CD4-positive, alpha-beta T cell (primary cell): ENCODE measurements at regions not wholly inside any gene's neighbourhood (a gene's known extent, or its start where the extent isn't known, plus 50 kb on each side); places are given as distances from the start of the nearest gene placed in this dataset.
"Not testable (repeated sequence)": the region's sequence is repeated elsewhere in the genome, so short reads cannot be mapped to it uniquely, and the experiment has no call there.

ENCODE experiments used
- ATAC-seq: fragments of 200-7000 bp; cut with Tn5 transposase; one replicate; pipeline ENCODE4 v1.10.0; 2022; ENCODE audit warnings: mild to moderate bottlenecking; ENCODE audit not compliant: poor library complexity
- CTCF ChIA-PET: fragments of 350-600 bp; sonication (Branson Sonifier 250); formaldehyde crosslinking; loops from one replicate; lab custom pipeline; 2021; ENCODE audit warnings: antibody characterized with exemption, inconsistent platforms; lab: Charles Lee
- POLR2A ChIA-PET: fragments of 350-600 bp; sonication (Branson Sonifier 250); formaldehyde crosslinking; loops from one replicate; lab custom pipeline; 2021; ENCODE audit warnings: antibody characterized with exemption, inconsistent platforms; lab: Charles Lee
- DNase-seq, 14 experiments: peaks; one replicate each; pipeline ENCODE4 v3.0.0-alpha.2; 2013 to 2020; ENCODE audit warnings: mixed read lengths in 2 of 14
- H3K27ac ChIP-seq, 2 donors: one replicate each; pipeline versions ENCODE4 v1.5.1 to v1.7.0; 2013; ENCODE audit warnings: low read length in 2 of 2, low read depth in 1 of 2, mild to moderate bottlenecking in 1 of 2
- H3K27me3 ChIP-seq, 2 experiments: 1 replicate in 1 of 2; 2 replicates in 1 of 2; pipeline versions ENCODE4 v1.6.1 to v1.7.0; 2013; ENCODE audit warnings: low read length in 2 of 2, control low read depth in 1 of 2, mild to moderate bottlenecking in 1 of 2, moderate library complexity in 1 of 2; ENCODE audit not compliant: insufficient read depth in 2 of 2, control insufficient read depth in 1 of 2
- H3K36me3 ChIP-seq: one replicate; pipeline ENCODE4 v1.6.1; 2013; ENCODE audit warnings: low read length, control low read depth; ENCODE audit not compliant: insufficient read depth
- H3K4me1 ChIP-seq: one replicate; pipeline ENCODE4 v1.6.1; 2013; ENCODE audit warnings: low read length, control low read depth; ENCODE audit not compliant: insufficient read depth
- H3K4me3 ChIP-seq: one replicate; pipeline ENCODE4 v1.5.1; 2013; ENCODE audit warnings: mild to moderate bottlenecking, low read length, moderate library complexity
- H3K9me3 ChIP-seq, 2 experiments: 1 replicate in 1 of 2; 2 replicates in 1 of 2; pipeline versions ENCODE4 v1.6.1 to v1.7.0; 2013; ENCODE audit warnings: low read length in 2 of 2, mild to moderate bottlenecking in 2 of 2, control low read depth in 1 of 2, moderate library complexity in 1 of 2; ENCODE audit not compliant: control insufficient read depth in 1 of 2, insufficient read depth in 1 of 2
- H3K27ac Mint-ChIP-seq: one replicate; pipeline ENCODE4 v1.8.0; 2020; ENCODE audit warnings: mixed read lengths
- H3K27me3 Mint-ChIP-seq: one replicate; pipeline ENCODE4 v1.8.0; 2021; ENCODE audit warnings: mixed read lengths
- H3K36me3 Mint-ChIP-seq: one replicate; pipeline ENCODE4 v1.8.0; 2021; ENCODE audit warnings: low read depth, mixed read lengths
- H3K4me1 Mint-ChIP-seq: one replicate; pipeline ENCODE4 v1.8.0; 2021; ENCODE audit warnings: low read depth, mixed read lengths
- H3K4me3 Mint-ChIP-seq: one replicate; pipeline ENCODE4 v1.8.0; 2020; ENCODE audit warnings: mild to moderate bottlenecking, mixed read lengths
- H3K9me3 Mint-ChIP-seq: one replicate; pipeline ENCODE4 v1.8.0; 2020; ENCODE audit warnings: mixed read lengths
- intact Hi-C, 2 experiments: fragments of 100-400 bp; cut with DNase I in 1 of 2; cut with micrococcal nuclease in 1 of 2; formaldehyde crosslinking; loops; one replicate each; pipeline versions ENCODE4 v1.15.1 to v1.9.0; 2023 to 2025; cut with DNase I, micrococcal nuclease
- TF ChIP-seq, protein P1 (sequence below): fragments of 200-600 bp; IDR thresholded peaks from one replicate; pipeline ENCODE4 v1.8.0; 2022; ENCODE audit warnings: antibody characterized with exemption, mild to moderate bottlenecking

DNA sequence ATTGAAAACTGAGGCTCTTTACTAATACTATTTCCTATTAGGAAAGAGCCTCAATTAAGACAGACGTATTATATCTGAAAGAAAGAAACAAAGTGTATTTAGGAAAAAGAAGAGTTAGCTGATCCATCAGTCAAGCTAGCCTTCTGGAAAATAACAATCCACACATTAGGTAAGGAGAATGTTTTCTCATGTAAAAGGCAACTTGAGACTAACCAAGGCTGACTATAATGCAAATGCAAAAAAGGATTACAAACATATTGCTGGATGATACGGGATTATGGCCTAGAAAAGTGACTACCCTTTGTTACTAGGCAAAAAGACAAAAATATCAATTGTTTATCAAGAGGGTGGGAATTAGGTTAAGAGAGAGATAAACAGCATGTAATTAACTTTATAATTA lies 176.9 kb downstream of the RFPL4B start:
- Mint-ChIP-seq H3K36me3 (no peaks in the 10 kb centered on the region), H3K9me3 (no peaks in the 10 kb centered on the region), H3K4me3 (no peak overlapping the region), H3K4me1 (no peaks in the 10 kb centered on the region), H3K27ac (no peak overlapping the region), H3K27me3 (no peaks in the 10 kb centered on the region)
- Histone ChIP-seq H3K27me3 (no peaks in the 10 kb centered on the region), H3K27ac (no peak overlapping the region), H3K4me3 (no peak overlapping the region), H3K36me3 (no peaks in the 10 kb centered on the region), H3K9me3 (peaks cover 0 to 5% of the 10 kb centered on the region in 2 experiments), H3K4me1 (no peaks in the 10 kb centered on the region)
- DNase-seq (no peak), ATAC-seq (no peak)
- intact Hi-C loops = no loop called here
- CTCF ChIA-PET = no interaction called here
- POLR2A ChIA-PET = no interaction called here
- TF ChIP-seq, protein P1, sequence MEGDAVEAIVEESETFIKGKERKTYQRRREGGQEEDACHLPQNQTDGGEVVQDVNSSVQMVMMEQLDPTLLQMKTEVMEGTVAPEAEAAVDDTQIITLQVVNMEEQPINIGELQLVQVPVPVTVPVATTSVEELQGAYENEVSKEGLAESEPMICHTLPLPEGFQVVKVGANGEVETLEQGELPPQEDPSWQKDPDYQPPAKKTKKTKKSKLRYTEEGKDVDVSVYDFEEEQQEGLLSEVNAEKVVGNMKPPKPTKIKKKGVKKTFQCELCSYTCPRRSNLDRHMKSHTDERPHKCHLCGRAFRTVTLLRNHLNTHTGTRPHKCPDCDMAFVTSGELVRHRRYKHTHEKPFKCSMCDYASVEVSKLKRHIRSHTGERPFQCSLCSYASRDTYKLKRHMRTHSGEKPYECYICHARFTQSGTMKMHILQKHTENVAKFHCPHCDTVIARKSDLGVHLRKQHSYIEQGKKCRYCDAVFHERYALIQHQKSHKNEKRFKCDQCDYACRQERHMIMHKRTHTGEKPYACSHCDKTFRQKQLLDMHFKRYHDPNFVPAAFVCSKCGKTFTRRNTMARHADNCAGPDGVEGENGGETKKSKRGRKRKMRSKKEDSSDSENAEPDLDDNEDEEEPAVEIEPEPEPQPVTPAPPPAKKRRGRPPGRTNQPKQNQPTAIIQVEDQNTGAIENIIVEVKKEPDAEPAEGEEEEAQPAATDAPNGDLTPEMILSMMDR = no peak

DNA sequence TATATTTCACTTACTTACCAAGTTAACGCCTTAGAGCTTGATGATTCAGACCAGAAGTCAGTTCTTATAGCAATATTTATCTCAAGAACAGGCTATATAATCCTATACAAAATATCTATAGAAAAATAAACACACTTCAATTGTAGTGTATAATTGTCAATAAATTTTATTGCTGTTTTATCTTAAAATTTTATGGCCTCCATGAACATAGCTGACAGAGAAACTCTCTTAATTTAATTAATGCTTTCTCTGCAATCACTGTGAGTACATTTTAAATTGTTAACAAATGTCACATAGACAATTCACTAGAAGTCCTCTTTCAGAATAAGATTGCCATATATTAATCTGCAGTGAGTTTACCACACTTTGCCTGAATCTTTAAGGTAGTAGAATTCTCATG lies 178.6 kb downstream of the RFPL4B start:
- ChIA-PET CTCF (no interaction called here), POLR2A (no interaction called here)
- Mint-ChIP-seq H3K4me3 (no peak overlapping the region), H3K27me3 (no peaks in the 10 kb centered on the region), H3K4me1 (no peaks in the 10 kb centered on the region), H3K9me3 (peaks cover 1% of the 10 kb centered on the region), H3K36me3 (no peaks in the 10 kb centered on the region), H3K27ac (no peak overlapping the region)
- H3K27ac ChIP-seq = no peak overlapping the region
- TF ChIP-seq, protein P1 = no peak
- no peak for DNase-seq
- no peak for ATAC-seq
- H3K27me3 ChIP-seq = no peaks in the 10 kb centered on the region
- no peak overlapping the region for H3K4me3 ChIP-seq
- no peaks in the 10 kb centered on the region for H3K4me1 ChIP-seq
- peaks cover 0 to 6% of the 10 kb centered on the region in 2 experiments for H3K9me3 ChIP-seq
- no peaks in the 10 kb centered on the region for H3K36me3 ChIP-seq
- intact Hi-C loops = no loop called here

DNA sequence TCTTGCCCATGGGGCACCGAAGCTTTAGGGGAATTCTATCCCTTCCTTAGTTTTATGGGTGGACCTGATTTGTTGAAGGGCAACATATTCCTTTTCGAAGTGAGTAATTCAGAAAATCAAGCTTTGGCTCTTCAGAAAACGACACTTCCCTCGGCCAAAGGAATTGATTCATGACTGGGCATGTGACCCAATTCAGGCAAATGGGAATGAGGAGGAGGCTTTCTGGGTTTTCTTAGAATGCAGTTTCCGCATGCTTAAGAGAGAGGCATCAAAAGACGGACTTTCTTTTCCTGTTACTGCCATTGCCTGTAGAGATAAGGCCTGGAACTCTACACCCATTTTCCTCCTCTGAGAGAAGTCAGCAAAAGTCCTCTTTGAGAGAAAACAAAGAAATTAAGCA lies 179.5 kb downstream of the RFPL4B start:
- Mint-ChIP-seq H3K27me3 (no peaks in the 10 kb centered on the region), H3K4me3 (no peak overlapping the region), H3K9me3 (peaks cover 2% of the 10 kb centered on the region), H3K27ac (no peak overlapping the region), H3K36me3 (no peaks in the 10 kb centered on the region), H3K4me1 (no peaks in the 10 kb centered on the region)
- ChIA-PET CTCF (no interaction called here), POLR2A (no interaction called here)
- Histone ChIP-seq H3K9me3 (peaks cover 0 to 6% of the 10 kb centered on the region in 2 experiments), H3K4me1 (no peaks in the 10 kb centered on the region), H3K27me3 (no peaks in the 10 kb centered on the region), H3K4me3 (no peak overlapping the region), H3K36me3 (no peaks in the 10 kb centered on the region), H3K27ac (no peak overlapping the region)
- TF ChIP-seq, protein P1 = no peak
- ATAC-seq (no peak), DNase-seq (no peak)
- intact Hi-C loops = no loop called here

DNA sequence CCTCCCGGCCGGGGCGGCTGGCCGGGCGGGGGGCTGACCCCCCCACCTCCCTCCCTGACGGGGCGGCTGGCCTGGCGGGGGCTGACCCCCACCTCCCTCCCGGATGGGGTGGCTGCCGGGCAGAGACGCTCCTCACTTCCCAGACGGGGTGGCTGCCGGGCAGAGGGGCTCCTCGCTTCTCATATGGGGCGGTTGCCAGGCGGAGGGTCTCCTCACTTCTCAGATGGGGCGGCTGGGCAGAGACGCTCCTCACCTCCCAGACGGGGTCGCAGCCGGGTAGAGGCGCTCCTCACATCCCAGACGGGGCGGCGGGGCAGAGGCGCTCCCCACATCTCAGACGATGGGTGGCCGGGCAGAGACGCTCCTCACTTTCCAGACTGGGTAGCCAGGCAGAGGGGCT lies 181.2 kb downstream of the RFPL4B start:
- CTCF ChIA-PET, intact Hi-C loops, H3K4me3 Mint-ChIP-seq, H3K27me3 Mint-ChIP-seq, H3K9me3 Mint-ChIP-seq, H3K27ac ChIP-seq, H3K36me3 Mint-ChIP-seq, H3K4me3 ChIP-seq, H3K27ac Mint-ChIP-seq, H3K9me3 ChIP-seq, ATAC-seq, H3K36me3 ChIP-seq, H3K4me1 ChIP-seq, H3K27me3 ChIP-seq, DNase-seq, POLR2A ChIA-PET, H3K4me1 Mint-ChIP-seq: not testable (repeated sequence)
